Stomach (tissue), 8 donors: ENCODE measurements at regions not wholly inside any gene's neighbourhood (a gene's known extent, or its start where the extent isn't known, plus 50 kb on each side); places are given as distances from the start of the nearest gene placed in this dataset.

Source experiments
- DNase-seq, 2 donors: peaks; one replicate each; pipeline versions ENCODE4 v3.0.0 to v3.0.0-alpha.2; 2013 to 2019
- H3K27ac ChIP-seq, 5 donors: fragments of 200-600 bp in 4 of 5; sonication (generic) in 4 of 5; one replicate each; pipeline ENCODE4 v1.5.1; 2013 to 2019; ENCODE audit warnings: mild to moderate bottlenecking in 1 of 5, moderate library complexity in 1 of 5
- H3K27me3 ChIP-seq, 3 donors: fragments of 200-600 bp; sonication (generic); one replicate each; pipeline ENCODE4 v1.5.1; 2017 to 2019; ENCODE audit warnings: mixed run types in 1 of 3
- H3K36me3 ChIP-seq, 4 donors: fragments of 200-600 bp; sonication (generic); 1 replicate in 3 of 4; 2 replicates in 1 of 4; pipeline ENCODE4 v1.5.1; 2016 to 2019
- H3K4me1 ChIP-seq, 4 donors: fragments of 200-600 bp; sonication (generic); one replicate each; pipeline ENCODE4 v1.5.1; 2016 to 2019
- H3K4me3 ChIP-seq, 4 donors: fragments of 200-600 bp; sonication (generic) in 3 of 4; one replicate each; pipeline ENCODE4 v1.5.1; 2016 to 2019; ENCODE audit warnings: mild to moderate bottlenecking in 1 of 4
- H3K9me3 ChIP-seq, 4 donors: fragments of 200-600 bp; sonication (generic); one replicate each; pipeline ENCODE4 v1.5.1; 2016 to 2019
- CTCF ChIP-seq, 7 experiments: fragments of 450-650 bp in 4 of 7; fragments of 200-600 bp in 3 of 7; sonication (generic) in 3 of 7; IDR thresholded peaks; one replicate each; pipeline ENCODE4 v1.5.1; 2016 to 2019; ENCODE audit warnings: antibody characterized with exemption in 7 of 7, control low read depth in 2 of 7, mild to moderate bottlenecking in 1 of 7
- EP300 ChIP-seq: sonication (generic); formaldehyde crosslinking; IDR thresholded peaks from one replicate; pipeline ENCODE4 v1.6.1; 2017; ENCODE audit warnings: antibody characterized with exemption
- POLR2A ChIP-seq, 4 donors: fragments of 450-650 bp; IDR thresholded peaks; one replicate each; pipeline ENCODE4 v1.6.1; 2016; ENCODE audit warnings: antibody characterized with exemption in 4 of 4, control low read depth in 2 of 4, mild to moderate bottlenecking in 1 of 4, moderate library complexity in 1 of 4
- POLR2AphosphoS5 ChIP-seq, 3 donors: sonication (generic); formaldehyde crosslinking; IDR thresholded peaks; one replicate each; pipeline ENCODE4 v1.6.1; 2016; ENCODE audit warnings: antibody characterized with exemption in 3 of 3
- WGBS, 5 donors: extraction: QIAGEN DNeasy Blood & Tissue Kit in 3 of 5; methylation state at CpG; one replicate each; pipeline versions ENCODE4 v1.1.5 to v1.1.7; 2013 to 2018; 5-methylcytosine and 5-hydroxymethylcytosine counted together
- intact Hi-C: fragments of 100-400 bp; cut with DNase I; formaldehyde crosslinking; loops from one replicate; pipeline ENCODE4 v1.15.1; 2023; ENCODE audit warnings: low total_unique reads
- donor health status: healthy with polysubstance abuse.
- donor health status: Bipolar disorder and iron deficiency.
- donor health status: healthy.

- Histone ChIP-seq H3K27ac (no peak overlapping the region), H3K4me1 (no peaks in the 10 kb centered on the region), H3K27me3 (no peaks in the 10 kb centered on the region), H3K36me3 (no peaks in the 10 kb centered on the region), H3K4me3 (no peak overlapping the region), H3K9me3 (no peaks in the 10 kb centered on the region)
- 78 to 92% (median 88%) methylated on average over 3 of the region's 3 CpGs for WGBS, 5 donors
- intact Hi-C loops = no loop called here
- TF ChIP-seq CTCF (IDR thresholded peaks at IDR 0.05) (no peak), EP300 (no peak), POLR2A (IDR thresholded peaks at IDR 0.05) (no peak), POLR2AphosphoS5 (IDR thresholded peaks at IDR 0.05) (no peak)
- DNase-seq = no peak
These were observed 729.4 kb downstream of the MTRR start for GRCh38 chr5:8598356-8598755.

GRCh38 chr5:8598996-8599395 is 730.0 kb downstream of the MTRR start:
- intact Hi-C loops = no loop called here
- WGBS, 5 donors = 71 to 82% (median 79%) methylated on average over 2 of the region's 2 CpGs

GRCh38 chr5:8600843-8601242 is 731.9 kb downstream of the MTRR start:
- H3K36me3 ChIP-seq = no peaks in the 10 kb centered on the region
- no peak overlapping the region for H3K27ac ChIP-seq
- H3K9me3 ChIP-seq = no peaks in the 10 kb centered on the region
- no peak overlapping the region for H3K4me3 ChIP-seq
- no peak for DNase-seq
- H3K27me3 ChIP-seq = no peaks in the 10 kb centered on the region
- intact Hi-C loops = no loop called here
- TF ChIP-seq POLR2A (IDR thresholded peaks at IDR 0.05) = no peak
- TF ChIP-seq EP300 = no peak
- TF ChIP-seq POLR2AphosphoS5 (IDR thresholded peaks at IDR 0.05) = no peak
- no peak for TF ChIP-seq CTCF (IDR thresholded peaks at IDR 0.05)
- no peaks in the 10 kb centered on the region for H3K4me1 ChIP-seq

More at GRCh38 chr5:8598996-8599395, 730.0 kb downstream of the MTRR start:
- no peak overlapping the region for H3K27ac ChIP-seq
- no peaks in the 10 kb centered on the region for H3K9me3 ChIP-seq
- no peaks in the 10 kb centered on the region for H3K27me3 ChIP-seq
- no peak overlapping the region for H3K4me3 ChIP-seq
- no peak for DNase-seq
- no peaks in the 10 kb centered on the region for H3K36me3 ChIP-seq
- TF ChIP-seq POLR2A (IDR thresholded peaks at IDR 0.05) (no peak), EP300 (no peak), POLR2AphosphoS5 (IDR thresholded peaks at IDR 0.05) (no peak), CTCF (IDR thresholded peaks at IDR 0.05) (no peak)
- H3K4me1 ChIP-seq = no peaks in the 10 kb centered on the region

GRCh38 chr5:8601831-8602354 is 732.9 kb downstream of the MTRR start:
- intact Hi-C loops = no loop called here
- no peaks in the 10 kb centered on the region for H3K9me3 ChIP-seq
- no peak for DNase-seq
- no peak overlapping the region for H3K27ac ChIP-seq
- no peak overlapping the region for H3K4me3 ChIP-seq
- H3K36me3 ChIP-seq = no peaks in the 10 kb centered on the region
- 72 to 86% (median 81%) methylated on average over 8 of the region's 8 CpGs for WGBS, 5 donors
- no peaks in the 10 kb centered on the region for H3K27me3 ChIP-seq
- TF ChIP-seq CTCF (IDR thresholded peaks at IDR 0.05) = no peak
- TF ChIP-seq POLR2AphosphoS5 (IDR thresholded peaks at IDR 0.05) = no peak
- no peak for TF ChIP-seq POLR2A (IDR thresholded peaks at IDR 0.05)
- no peak for TF ChIP-seq EP300
- no peaks in the 10 kb centered on the region for H3K4me1 ChIP-seq
